Retinal pigment epithelial cell (primary cell): ENCODE measurements at regions not wholly inside any gene's neighbourhood (a gene's known extent, or its start where the extent isn't known, plus 50 kb on each side); places are given as distances from the start of the nearest gene placed in this dataset.

Experiments used
- DNase-seq: peaks from one replicate; pipeline ENCODE4 v3.0.0-alpha.2; 2010; ENCODE audit warnings: low read depth
- H3K4me3 ChIP-seq: 2 replicates; pipeline ENCODE4 v1.5.1; 2011; ENCODE audit warnings: mild to moderate bottlenecking, low read length, control low read depth, moderate library complexity
- TF ChIP-seq, protein P1 (sequence below): conservative IDR thresholded peaks from 2 replicates; pipeline ENCODE4 v1.5.1; 2011; ENCODE audit warnings: low read depth, low read length, control low read depth, inconsistent platforms

DNA sequence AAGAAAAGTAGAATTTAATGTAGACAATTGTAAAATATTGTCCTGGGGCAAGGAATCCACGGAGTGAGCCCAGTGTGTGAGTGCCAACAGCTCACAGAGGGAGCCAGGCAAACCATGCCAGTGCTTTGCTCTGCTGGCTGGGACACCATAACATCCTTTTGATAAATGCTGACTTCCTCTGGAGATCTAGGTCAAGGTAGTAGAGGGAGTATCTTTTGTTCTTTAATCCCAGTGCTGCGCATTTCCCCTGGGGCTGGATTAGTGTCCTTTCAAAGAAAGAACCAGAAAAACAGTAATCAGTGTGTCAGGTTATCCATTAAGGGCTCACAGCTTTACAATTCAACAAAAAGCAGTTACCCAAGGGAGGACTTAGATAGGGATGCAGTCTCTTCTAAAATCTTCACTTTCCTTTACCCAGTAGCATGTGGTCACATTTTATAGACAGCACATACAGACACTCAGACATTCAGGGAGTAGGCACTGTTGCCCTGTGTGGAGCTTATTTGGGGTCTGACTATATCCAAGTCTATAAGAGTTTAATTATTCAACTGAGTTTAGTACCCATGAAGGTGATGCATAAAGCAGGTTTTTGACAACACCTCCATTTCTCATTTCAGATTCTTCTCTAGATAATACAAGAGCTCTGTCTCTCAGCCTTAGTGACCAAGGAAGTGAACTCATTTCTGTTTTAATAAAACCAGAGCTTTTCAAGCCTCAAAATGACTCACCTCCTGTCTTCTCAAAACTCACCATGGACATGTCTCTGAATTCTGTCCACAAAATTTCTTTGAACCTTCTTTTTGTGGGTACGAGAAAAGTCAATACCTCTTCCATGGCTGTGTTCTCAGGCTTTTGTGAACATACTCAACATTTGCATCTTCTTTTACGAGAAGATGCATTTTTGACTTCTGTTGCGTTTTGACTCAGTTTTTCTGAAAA is 215.3 kb downstream of the BRINP2 start:
- no peak overlapping the region for H3K4me3 ChIP-seq
- DNase-seq = no peak
- TF ChIP-seq, protein P1, sequence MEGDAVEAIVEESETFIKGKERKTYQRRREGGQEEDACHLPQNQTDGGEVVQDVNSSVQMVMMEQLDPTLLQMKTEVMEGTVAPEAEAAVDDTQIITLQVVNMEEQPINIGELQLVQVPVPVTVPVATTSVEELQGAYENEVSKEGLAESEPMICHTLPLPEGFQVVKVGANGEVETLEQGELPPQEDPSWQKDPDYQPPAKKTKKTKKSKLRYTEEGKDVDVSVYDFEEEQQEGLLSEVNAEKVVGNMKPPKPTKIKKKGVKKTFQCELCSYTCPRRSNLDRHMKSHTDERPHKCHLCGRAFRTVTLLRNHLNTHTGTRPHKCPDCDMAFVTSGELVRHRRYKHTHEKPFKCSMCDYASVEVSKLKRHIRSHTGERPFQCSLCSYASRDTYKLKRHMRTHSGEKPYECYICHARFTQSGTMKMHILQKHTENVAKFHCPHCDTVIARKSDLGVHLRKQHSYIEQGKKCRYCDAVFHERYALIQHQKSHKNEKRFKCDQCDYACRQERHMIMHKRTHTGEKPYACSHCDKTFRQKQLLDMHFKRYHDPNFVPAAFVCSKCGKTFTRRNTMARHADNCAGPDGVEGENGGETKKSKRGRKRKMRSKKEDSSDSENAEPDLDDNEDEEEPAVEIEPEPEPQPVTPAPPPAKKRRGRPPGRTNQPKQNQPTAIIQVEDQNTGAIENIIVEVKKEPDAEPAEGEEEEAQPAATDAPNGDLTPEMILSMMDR = no peak

DNA sequence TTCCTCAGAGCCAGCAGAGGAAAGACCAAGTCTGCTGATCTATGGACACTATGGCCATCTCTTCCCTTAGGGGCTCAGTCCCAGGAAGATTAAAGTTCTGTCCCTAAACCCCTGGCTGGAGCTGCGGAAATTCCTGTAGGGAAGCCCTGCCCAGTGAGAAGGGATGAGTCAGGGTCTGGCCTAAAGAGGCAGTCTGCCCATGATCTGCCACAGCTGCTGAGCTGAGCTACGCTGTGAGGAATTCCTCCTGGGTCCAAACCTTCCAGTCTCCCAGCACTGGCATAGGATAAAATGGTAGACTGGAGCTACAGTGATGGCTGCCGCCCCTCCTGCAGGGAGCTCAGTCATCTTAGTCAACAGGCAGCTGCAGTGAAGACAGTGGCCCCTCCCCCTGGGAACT is 213.7 kb downstream of the BRINP2 start:
- TF ChIP-seq, protein P1 = no peak
- DNase-seq = no peak
- no peak overlapping the region for H3K4me3 ChIP-seq

DNA sequence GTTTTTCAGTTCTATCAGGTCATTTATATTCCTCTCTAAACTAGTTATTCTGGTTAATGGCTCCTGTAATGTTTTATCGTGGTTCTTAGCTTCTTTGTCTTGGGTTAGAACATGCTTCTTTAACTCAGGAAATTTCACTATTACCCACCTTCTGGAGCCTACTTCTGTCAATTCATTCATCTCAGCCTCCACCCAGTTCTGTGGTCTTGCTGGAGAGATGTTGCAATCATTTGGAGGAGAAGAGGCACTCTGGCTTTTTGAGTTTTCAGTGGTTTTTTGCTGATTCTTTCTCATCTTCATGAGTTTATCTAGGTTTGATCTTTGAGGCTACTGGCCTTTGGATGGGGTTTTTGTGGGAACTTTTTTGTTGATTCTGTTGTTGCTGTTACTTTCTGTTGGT is 213.0 kb downstream of the BRINP2 start:
- no peak overlapping the region for H3K4me3 ChIP-seq
- DNase-seq = no peak
- TF ChIP-seq, protein P1 = no peak

- DNase-seq = no peak
- no peak overlapping the region for H3K4me3 ChIP-seq
- TF ChIP-seq, protein P1 = no peak
These were observed 207.1 kb downstream of the BRINP2 start for GRCh38 chr1:177377866-177378265.

GRCh38 chr1:177368255-177368654 is 197.5 kb downstream of the BRINP2 start:
- no peak overlapping the region for H3K4me3 ChIP-seq
- no peak for DNase-seq
- TF ChIP-seq, protein P1 = no peak

DNA sequence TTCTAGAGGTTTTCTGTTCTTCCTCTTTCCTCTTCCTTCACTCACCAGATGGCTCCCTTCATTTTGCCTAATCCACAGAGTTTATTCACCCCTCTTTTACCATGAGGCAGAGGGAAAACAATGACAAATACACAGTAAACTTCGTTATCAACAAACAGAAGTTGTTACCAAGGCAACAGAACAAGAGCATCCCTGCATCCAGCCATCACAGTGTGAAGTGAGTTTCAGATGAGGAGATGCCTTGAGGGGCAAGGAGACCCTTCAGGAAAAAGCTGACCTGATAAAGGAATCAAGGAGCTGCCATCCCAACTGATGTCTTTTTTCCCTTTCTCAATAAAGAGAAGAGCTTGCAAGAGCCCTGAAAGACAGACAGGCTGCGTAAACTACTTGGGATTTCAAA is 195.3 kb downstream of the BRINP2 start:
- no peak for DNase-seq
- H3K4me3 ChIP-seq = no peak overlapping the region
- TF ChIP-seq, protein P1 = no peak

DNA sequence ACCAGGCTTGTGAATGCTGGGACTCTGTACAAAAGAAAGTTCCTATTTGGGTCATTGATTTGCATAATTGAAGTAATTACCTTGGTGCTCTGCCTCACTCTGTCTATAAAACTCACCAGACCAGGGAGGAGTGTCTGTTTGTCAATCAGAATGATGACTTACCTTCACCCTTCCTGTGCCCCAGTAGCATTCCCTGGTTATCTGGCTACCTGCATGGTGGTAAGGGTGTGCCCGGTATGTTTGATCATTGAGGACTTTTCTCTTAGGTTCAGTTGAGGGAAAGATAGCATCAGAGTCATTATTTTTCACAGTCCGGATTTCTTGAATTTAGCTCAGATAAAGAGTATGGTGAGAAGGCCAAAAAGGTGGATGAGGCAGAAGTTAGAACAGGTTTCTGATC is 190.0 kb downstream of the BRINP2 start:
- no peak for DNase-seq
- H3K4me3 ChIP-seq = no peak overlapping the region
- TF ChIP-seq, protein P1 = no peak
